Kidney epithelial cell (primary cell): ENCODE measurements at regions not wholly inside any gene's neighbourhood (a gene's known extent, or its start where the extent isn't known, plus 50 kb on each side); places are given as distances from the start of the nearest gene placed in this dataset.

ENCODE experiments used
- DNase-seq: peaks from one replicate; pipeline ENCODE4 v3.0.0-alpha.2; 2010; ENCODE audit warnings: low read depth
- H3K27me3 ChIP-seq: 2 replicates; pipeline ENCODE4 v1.6.0; 2011; ENCODE audit warnings: low read length; ENCODE audit not compliant: control insufficient read depth, insufficient read depth
- H3K36me3 ChIP-seq: 2 replicates; pipeline ENCODE4 v1.5.1; 2011; ENCODE audit warnings: low read length; ENCODE audit not compliant: control insufficient read depth, insufficient read depth
- H3K4me3 ChIP-seq: 2 replicates; pipeline ENCODE4 v1.5.1; 2011; ENCODE audit warnings: low read depth, mild to moderate bottlenecking, control low read depth, low read length
- TF ChIP-seq, protein P1 (sequence below): IDR thresholded peaks from 2 replicates; pipeline ENCODE4 v1.5.1; 2011; ENCODE audit warnings: mild to moderate bottlenecking, moderate library complexity, low read length, control low read depth, inconsistent platforms; ENCODE audit not compliant: insufficient read depth, poor library complexity, severe bottlenecking

DNA sequence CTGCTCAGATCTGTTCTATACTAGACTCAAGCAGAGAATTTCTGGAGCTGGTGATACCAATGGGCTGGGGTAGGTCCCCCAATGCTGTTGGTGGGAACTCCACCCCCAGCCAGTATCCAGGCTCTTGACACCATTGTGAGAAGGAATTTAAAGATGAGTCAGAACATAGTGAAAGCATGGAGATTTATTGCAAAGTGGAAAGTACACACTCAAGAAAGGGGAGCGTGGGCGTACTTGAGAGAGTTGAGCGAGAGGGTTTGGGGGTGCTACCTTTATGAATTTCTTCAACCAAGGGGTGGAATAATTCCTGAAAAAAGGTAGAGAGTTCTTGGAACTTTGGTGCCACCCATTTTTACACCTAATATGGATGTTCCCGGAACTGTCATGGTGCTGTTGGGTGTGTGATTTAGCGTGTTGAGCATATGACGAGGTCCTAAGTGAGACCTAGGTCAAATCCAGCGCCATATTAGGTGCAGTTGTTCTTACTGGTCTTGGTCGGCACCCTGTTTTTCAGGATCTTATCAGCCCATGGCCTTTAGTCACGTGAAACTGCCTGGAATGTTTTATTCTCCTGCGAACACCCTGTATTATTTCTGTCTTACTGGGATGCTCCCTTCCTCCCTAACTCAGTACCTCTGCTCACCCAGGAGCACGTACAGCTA is 122.0 kb upstream of the AHR start:
- DNase-seq, result no peak
- TF ChIP-seq, protein P1, sequence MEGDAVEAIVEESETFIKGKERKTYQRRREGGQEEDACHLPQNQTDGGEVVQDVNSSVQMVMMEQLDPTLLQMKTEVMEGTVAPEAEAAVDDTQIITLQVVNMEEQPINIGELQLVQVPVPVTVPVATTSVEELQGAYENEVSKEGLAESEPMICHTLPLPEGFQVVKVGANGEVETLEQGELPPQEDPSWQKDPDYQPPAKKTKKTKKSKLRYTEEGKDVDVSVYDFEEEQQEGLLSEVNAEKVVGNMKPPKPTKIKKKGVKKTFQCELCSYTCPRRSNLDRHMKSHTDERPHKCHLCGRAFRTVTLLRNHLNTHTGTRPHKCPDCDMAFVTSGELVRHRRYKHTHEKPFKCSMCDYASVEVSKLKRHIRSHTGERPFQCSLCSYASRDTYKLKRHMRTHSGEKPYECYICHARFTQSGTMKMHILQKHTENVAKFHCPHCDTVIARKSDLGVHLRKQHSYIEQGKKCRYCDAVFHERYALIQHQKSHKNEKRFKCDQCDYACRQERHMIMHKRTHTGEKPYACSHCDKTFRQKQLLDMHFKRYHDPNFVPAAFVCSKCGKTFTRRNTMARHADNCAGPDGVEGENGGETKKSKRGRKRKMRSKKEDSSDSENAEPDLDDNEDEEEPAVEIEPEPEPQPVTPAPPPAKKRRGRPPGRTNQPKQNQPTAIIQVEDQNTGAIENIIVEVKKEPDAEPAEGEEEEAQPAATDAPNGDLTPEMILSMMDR, result no peak
- Histone ChIP-seq H3K36me3 (no peaks in the 10 kb centered on the region), H3K27me3 (no peaks in the 10 kb centered on the region), H3K4me3 (no peak overlapping the region)

DNA sequence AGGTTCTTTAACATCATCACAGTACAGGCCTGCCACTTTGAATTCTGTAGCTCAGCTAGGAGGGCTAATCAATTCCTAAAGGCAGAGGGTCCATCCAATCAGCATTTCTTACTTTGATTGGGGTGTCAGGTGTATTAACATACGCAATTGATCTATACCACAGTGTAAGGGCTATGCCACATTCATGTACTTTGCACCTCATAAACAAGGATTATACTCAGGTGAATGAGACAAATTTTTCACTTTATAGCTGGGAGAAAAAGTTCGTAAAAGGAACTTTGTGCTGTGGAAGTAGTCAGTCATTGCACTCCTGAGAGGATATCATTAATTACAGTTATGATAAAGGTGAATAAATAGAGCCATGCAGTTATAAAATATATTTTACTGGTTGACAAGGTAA is 119.9 kb upstream of the AHR start:
- no peaks in the 10 kb centered on the region for H3K36me3 ChIP-seq
- no peak overlapping the region for H3K4me3 ChIP-seq
- TF ChIP-seq, protein P1, result no peak
- no peak for DNase-seq
- no peaks in the 10 kb centered on the region for H3K27me3 ChIP-seq

GRCh38 chr7:17181482-17181881 is 117.0 kb upstream of the AHR start:
- TF ChIP-seq, protein P1, result no peak

GRCh38 chr7:17183630-17184328 is 114.7 kb upstream of the AHR start:
- TF ChIP-seq, protein P1, result no peak
- DNase-seq, result no peak

More at GRCh38 chr7:17181482-17181881, 117.0 kb upstream of the AHR start:
- no peaks in the 10 kb centered on the region for H3K27me3 ChIP-seq
- H3K36me3 ChIP-seq, result no peaks in the 10 kb centered on the region
- no peak for DNase-seq
- no peak overlapping the region for H3K4me3 ChIP-seq

GRCh38 chr7:17184805-17185689 is 113.4 kb upstream of the AHR start:
- no peaks in the 10 kb centered on the region for H3K36me3 ChIP-seq
- no peak for DNase-seq
- H3K4me3 ChIP-seq, result no peak overlapping the region
- TF ChIP-seq, protein P1, result no peak
- no peaks in the 10 kb centered on the region for H3K27me3 ChIP-seq

More at GRCh38 chr7:17183630-17184328, 114.7 kb upstream of the AHR start:
- Histone ChIP-seq H3K4me3 (no peak overlapping the region), H3K36me3 (no peaks in the 10 kb centered on the region), H3K27me3 (no peaks in the 10 kb centered on the region)
